GM12878 (cell line): ENCODE measurements at regions not wholly inside any gene's neighbourhood (a gene's known extent, or its start where the extent isn't known, plus 50 kb on each side); places are given as distances from the start of the nearest gene placed in this dataset.

ENCODE experiments used
- CTCF ChIP-seq, 3 experiments: IDR thresholded peaks in 2 of 3; conservative IDR thresholded peaks in 1 of 3; 2 replicates each; pipeline ENCODE4 v1.5.1; 2011; ENCODE audit warnings: low read depth in 3 of 3, low read length in 3 of 3, mild to moderate bottlenecking in 3 of 3, control low read depth in 2 of 3, moderate library complexity in 2 of 3, inconsistent platforms in 1 of 3, mixed read lengths in 1 of 3; ENCODE audit not compliant: control insufficient read depth in 2 of 3, insufficient read depth in 1 of 3; ENCODE audit errors: extremely low read depth in 1 of 3
- ETV6 ChIP-seq, 2 experiments: fragments of 450-650 bp in 1 of 2; IDR thresholded peaks in 1 of 2; conservative IDR thresholded peaks in 1 of 2; 2 replicates each; pipeline ENCODE4 v1.6.1; 2014; ENCODE audit warnings: antibody characterized with exemption in 1 of 2, borderline replicate concordance in 1 of 2, low read depth in 1 of 2, mild to moderate bottlenecking in 1 of 2, moderate library complexity in 1 of 2
- EZH2 ChIP-seq: IDR thresholded peaks from 2 replicates; pipeline ENCODE4 v1.6.1; 2012; ENCODE audit warnings: low read depth, mild to moderate bottlenecking, control low read depth, inconsistent platforms, low read length, borderline replicate concordance; ENCODE audit not compliant: control insufficient read depth
- MEF2B ChIP-seq: fragments of 450-650 bp; IDR thresholded peaks from 2 replicates; pipeline ENCODE4 v1.6.1; 2018; ENCODE audit warnings: mild to moderate bottlenecking, moderate library complexity; ENCODE audit not compliant: partially characterized antibody, poor library complexity, severe bottlenecking
- SMAD1 ChIP-seq: fragments of 450-650 bp; IDR thresholded peaks from 2 replicates; pipeline ENCODE4 v1.6.1; 2018; ENCODE audit warnings: mild to moderate bottlenecking, low read depth; ENCODE audit not compliant: partially characterized antibody
- TBL1XR1 ChIP-seq: IDR thresholded peaks from 2 replicates; pipeline ENCODE4 v1.6.1; 2012; ENCODE audit warnings: low read depth, low read length, improper control_type of control experiment
- TF ChIP-seq, protein P1 (sequence below): fragments of 450-650 bp; IDR thresholded peaks from 2 replicates; pipeline ENCODE4 v1.6.1; 2017; ENCODE audit warnings: mild to moderate bottlenecking

DNA sequence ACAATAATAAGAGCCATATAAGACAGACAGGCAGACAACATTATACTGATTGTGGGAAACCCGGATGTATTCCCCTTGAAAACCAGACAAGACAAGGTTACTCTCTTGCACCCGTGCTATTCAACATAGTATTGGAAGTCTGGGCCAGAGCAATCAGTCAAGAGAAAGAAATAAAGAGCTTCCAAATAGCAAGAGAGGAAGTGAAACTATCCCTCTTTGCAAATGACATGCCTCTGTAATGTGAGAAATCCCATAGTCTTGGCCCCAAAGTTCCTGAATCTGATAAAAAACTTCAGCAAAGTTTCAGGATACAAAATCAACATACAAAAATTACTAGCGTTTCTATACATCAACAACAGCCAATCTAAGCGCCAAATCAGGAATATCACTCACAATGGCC lies 102.1 kb downstream of the DCAF12L2 start:
- TF ChIP-seq, protein P1, sequence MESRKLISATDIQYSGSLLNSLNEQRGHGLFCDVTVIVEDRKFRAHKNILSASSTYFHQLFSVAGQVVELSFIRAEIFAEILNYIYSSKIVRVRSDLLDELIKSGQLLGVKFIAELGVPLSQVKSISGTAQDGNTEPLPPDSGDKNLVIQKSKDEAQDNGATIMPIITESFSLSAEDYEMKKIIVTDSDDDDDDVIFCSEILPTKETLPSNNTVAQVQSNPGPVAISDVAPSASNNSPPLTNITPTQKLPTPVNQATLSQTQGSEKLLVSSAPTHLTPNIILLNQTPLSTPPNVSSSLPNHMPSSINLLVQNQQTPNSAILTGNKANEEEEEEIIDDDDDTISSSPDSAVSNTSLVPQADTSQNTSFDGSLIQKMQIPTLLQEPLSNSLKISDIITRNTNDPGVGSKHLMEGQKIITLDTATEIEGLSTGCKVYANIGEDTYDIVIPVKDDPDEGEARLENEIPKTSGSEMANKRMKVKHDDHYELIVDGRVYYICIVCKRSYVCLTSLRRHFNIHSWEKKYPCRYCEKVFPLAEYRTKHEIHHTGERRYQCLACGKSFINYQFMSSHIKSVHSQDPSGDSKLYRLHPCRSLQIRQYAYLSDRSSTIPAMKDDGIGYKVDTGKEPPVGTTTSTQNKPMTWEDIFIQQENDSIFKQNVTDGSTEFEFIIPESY = no peak
- TF ChIP-seq SMAD1 (no peak), CTCF (IDR thresholded peaks at IDR 0.05 in 2 of 3, conservative IDR thresholded peaks at IDR 0.05 in 1 of 3; ENCODE audit: control insufficient read depth in 2 of 3, extremely low read depth in 1 of 3, insufficient read depth in 1 of 3, low read depth in 3 of 3, low read length in 3 of 3) (no peak), TBL1XR1 (no peak), ETV6 (conservative IDR thresholded peaks at IDR 0.05 in 1 of 2, IDR thresholded peaks at IDR 0.05 in 1 of 2; ENCODE audit: borderline replicate concordance in 1 of 2, low read depth in 1 of 2) (no peak), EZH2 (no peak), MEF2B (no peak)
